Keratinocyte (primary cell): ENCODE measurements at regions not wholly inside any gene's neighbourhood (a gene's known extent, or its start where the extent isn't known, plus 50 kb on each side); places are given as distances from the start of the nearest gene placed in this dataset.

ENCODE experiments used
- DNase-seq: peaks from one replicate; pipeline ENCODE4 v3.0.0-alpha.2; 2011; ENCODE audit warnings: low read depth, missing footprints, low spot score
- FAIRE-seq: peaks from 2 replicates; lab custom pipeline; 2011; peaks lifted over from hg19 to GRCh38; lab: Jason Lieb, UNC
- H2AFZ ChIP-seq: 2 replicates; pipeline ENCODE4 v1.6.0; 2012; ENCODE audit warnings: low read length, control low read depth, inconsistent platforms; ENCODE audit not compliant: control insufficient read depth
- H3K27ac ChIP-seq: 2 replicates; pipeline ENCODE4 v1.5.1; 2011; ENCODE audit warnings: low read length; ENCODE audit not compliant: control insufficient read depth, insufficient read depth
- H3K27me3 ChIP-seq: 3 replicates; pipeline ENCODE4 v1.6.0; 2011; ENCODE audit warnings: low read length; ENCODE audit not compliant: control insufficient read depth, insufficient read depth; ENCODE audit errors: extremely low read depth
- H3K36me3 ChIP-seq, 2 experiments: 2 replicates in 1 of 2; 3 replicates in 1 of 2; pipeline ENCODE4 v1.5.1; 2011; ENCODE audit warnings: low read length in 2 of 2, mild to moderate bottlenecking in 1 of 2; ENCODE audit not compliant: control insufficient read depth in 2 of 2, insufficient read depth in 2 of 2; ENCODE audit errors: extremely low read depth in 1 of 2
- H3K4me1 ChIP-seq: 3 replicates; pipeline ENCODE4 v1.5.1; 2011; ENCODE audit warnings: low read length; ENCODE audit not compliant: control insufficient read depth, insufficient read depth; ENCODE audit errors: extremely low read depth
- H3K4me2 ChIP-seq: 3 replicates; pipeline ENCODE4 v1.6.0; 2011; ENCODE audit warnings: low read depth, low read length; ENCODE audit not compliant: control insufficient read depth, insufficient read depth; ENCODE audit errors: extremely low read depth
- H3K4me3 ChIP-seq, 3 experiments: fragments of 200-600 bp in 1 of 3; sonication (generic) in 1 of 3; 2 replicates in 2 of 3; 3 replicates in 1 of 3; pipeline ENCODE4 v1.5.1; 2011 to 2016; ENCODE audit warnings: low read length in 3 of 3, mild to moderate bottlenecking in 3 of 3, control low read depth in 2 of 3, inconsistent platforms in 1 of 3, low read depth in 1 of 3, mixed read lengths in 1 of 3, mixed run types in 1 of 3, moderate library complexity in 1 of 3; ENCODE audit not compliant: control insufficient read depth in 2 of 3, insufficient read depth in 2 of 3; ENCODE audit errors: extremely low read depth in 1 of 3
- H3K79me2 ChIP-seq: 2 replicates; pipeline ENCODE4 v1.6.0; 2012; ENCODE audit warnings: low read length; ENCODE audit not compliant: control insufficient read depth, insufficient read depth
- H3K9ac ChIP-seq: 3 replicates; pipeline ENCODE4 v1.6.0; 2011; ENCODE audit warnings: low read length; ENCODE audit not compliant: control insufficient read depth, insufficient read depth; ENCODE audit errors: extremely low read depth
- H3K9me1 ChIP-seq: 3 replicates; pipeline ENCODE4 v1.6.0; 2011; ENCODE audit warnings: low read length; ENCODE audit not compliant: control insufficient read depth, insufficient read depth; ENCODE audit errors: extremely low read depth
- H3K9me3 ChIP-seq: 2 replicates; pipeline ENCODE4 v1.5.1; 2012; ENCODE audit warnings: low read depth, low read length; ENCODE audit not compliant: control insufficient read depth
- H4K20me1 ChIP-seq: 3 replicates; pipeline ENCODE4 v1.6.0; 2011; ENCODE audit warnings: low read length; ENCODE audit not compliant: control insufficient read depth, insufficient read depth; ENCODE audit errors: extremely low read depth
- EZH2 ChIP-seq: IDR thresholded peaks from one replicate; pipeline ENCODE4 v1.6.1; 2012; ENCODE audit warnings: inconsistent platforms, mild to moderate bottlenecking, low read length, moderate library complexity
- dilution Hi-C: fragments of 300-500 bp; cut with MboI; formaldehyde crosslinking; loops from one replicate; pipeline ENCODE4 v1.7.0; 2020; ENCODE audit warnings: low sequenced_read_pairs; ENCODE audit not compliant: extremely low pct_ligation_motif_present
- TF ChIP-seq, protein P1 (sequence below), 3 experiments: IDR thresholded peaks in 1 of 3; conservative IDR thresholded peaks in 1 of 3; optimal IDR thresholded peaks in 1 of 3; 2 replicates in 2 of 3; 3 replicates in 1 of 3; pipeline versions ENCODE3 to v1.5.1; 2011; ENCODE audit warnings: low read length in 3 of 3, mild to moderate bottlenecking in 3 of 3, moderate library complexity in 2 of 3, control low read depth in 1 of 3, inconsistent platforms in 1 of 3; ENCODE audit not compliant: insufficient read depth in 2 of 3; ENCODE audit errors: extremely low read depth in 1 of 3

DNA sequence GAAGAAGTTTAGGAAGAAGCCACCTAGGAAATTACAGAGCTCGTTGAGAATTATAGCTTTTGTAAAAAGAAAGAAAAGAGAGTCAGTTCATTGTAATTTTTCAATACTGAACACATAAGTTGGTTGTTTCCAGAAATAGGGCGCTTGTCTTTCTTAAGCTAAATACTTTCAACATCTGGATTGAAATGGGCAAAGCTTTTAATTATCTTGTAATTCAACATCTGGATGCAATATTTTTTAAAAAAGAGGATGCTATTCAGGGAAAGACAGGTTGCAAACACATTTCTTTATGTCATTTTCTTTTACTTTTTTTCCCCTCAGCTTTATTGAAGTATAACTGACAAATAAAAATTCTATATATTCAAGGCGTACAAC lies 100.7 kb upstream of the TRPC7 start:
- Histone ChIP-seq H3K36me3 (no peaks in the 10 kb centered on the region), H3K27ac (no peak overlapping the region), H4K20me1 (no peaks in the 10 kb centered on the region), H3K27me3 (no peaks in the 10 kb centered on the region), H2AFZ (no peak overlapping the region), H3K4me1 (no peaks in the 10 kb centered on the region), H3K9me1 (no peaks in the 10 kb centered on the region), H3K9me3 (no peaks in the 10 kb centered on the region), H3K79me2 (no peaks in the 10 kb centered on the region), H3K4me2 (no peak overlapping the region), H3K9ac (no peak overlapping the region), H3K4me3 (no peak overlapping the region)
- dilution Hi-C loops, result no loop called here
- DNase-seq, result no peak
- FAIRE-seq, result no peak
- TF ChIP-seq EZH2, result no peak
- TF ChIP-seq, protein P1, sequence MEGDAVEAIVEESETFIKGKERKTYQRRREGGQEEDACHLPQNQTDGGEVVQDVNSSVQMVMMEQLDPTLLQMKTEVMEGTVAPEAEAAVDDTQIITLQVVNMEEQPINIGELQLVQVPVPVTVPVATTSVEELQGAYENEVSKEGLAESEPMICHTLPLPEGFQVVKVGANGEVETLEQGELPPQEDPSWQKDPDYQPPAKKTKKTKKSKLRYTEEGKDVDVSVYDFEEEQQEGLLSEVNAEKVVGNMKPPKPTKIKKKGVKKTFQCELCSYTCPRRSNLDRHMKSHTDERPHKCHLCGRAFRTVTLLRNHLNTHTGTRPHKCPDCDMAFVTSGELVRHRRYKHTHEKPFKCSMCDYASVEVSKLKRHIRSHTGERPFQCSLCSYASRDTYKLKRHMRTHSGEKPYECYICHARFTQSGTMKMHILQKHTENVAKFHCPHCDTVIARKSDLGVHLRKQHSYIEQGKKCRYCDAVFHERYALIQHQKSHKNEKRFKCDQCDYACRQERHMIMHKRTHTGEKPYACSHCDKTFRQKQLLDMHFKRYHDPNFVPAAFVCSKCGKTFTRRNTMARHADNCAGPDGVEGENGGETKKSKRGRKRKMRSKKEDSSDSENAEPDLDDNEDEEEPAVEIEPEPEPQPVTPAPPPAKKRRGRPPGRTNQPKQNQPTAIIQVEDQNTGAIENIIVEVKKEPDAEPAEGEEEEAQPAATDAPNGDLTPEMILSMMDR (optimal IDR thresholded peaks at IDR 0.05 in 1 of 3, IDR thresholded peaks at IDR 0.05 in 1 of 3, conservative IDR thresholded peaks at IDR 0.05 in 1 of 3; ENCODE audit: extremely low read depth in 1 of 3, insufficient read depth in 2 of 3, low read length in 3 of 3), result no peak

DNA sequence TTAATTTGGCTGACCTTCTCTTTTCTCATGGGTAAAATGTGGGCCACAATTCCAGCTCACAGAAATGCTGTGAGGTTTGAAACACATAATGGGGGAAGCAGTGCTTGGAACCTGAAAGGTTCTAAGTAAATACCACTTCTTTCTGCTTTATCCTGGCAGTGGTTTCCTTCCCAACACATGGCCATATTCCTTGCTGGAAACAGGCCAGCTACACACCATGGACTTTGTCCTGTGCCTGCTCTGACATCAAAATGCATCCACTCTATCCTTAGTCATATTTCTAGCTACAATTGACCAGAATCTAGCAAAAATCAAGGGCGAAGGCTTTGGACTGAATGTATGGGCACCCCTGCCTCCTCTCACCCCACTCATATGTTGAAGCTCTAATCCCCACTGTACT lies 93.1 kb upstream of the TRPC7 start:
- Histone ChIP-seq H3K79me2 (no peaks in the 10 kb centered on the region), H3K9ac (no peak overlapping the region), H3K9me3 (no peaks in the 10 kb centered on the region), H3K27ac (no peak overlapping the region), H3K27me3 (no peaks in the 10 kb centered on the region), H3K36me3 (no peaks in the 10 kb centered on the region), H2AFZ (no peak overlapping the region), H4K20me1 (no peaks in the 10 kb centered on the region), H3K4me3 (no peak overlapping the region), H3K4me2 (no peak overlapping the region), H3K4me1 (no peaks in the 10 kb centered on the region), H3K9me1 (no peaks in the 10 kb centered on the region)
- dilution Hi-C loops, result no loop called here
- TF ChIP-seq, protein P1 (optimal IDR thresholded peaks at IDR 0.05 in 1 of 3, IDR thresholded peaks at IDR 0.05 in 1 of 3, conservative IDR thresholded peaks at IDR 0.05 in 1 of 3; ENCODE audit: extremely low read depth in 1 of 3, insufficient read depth in 2 of 3, low read length in 3 of 3), result no peak
- no peak for TF ChIP-seq EZH2
- DNase-seq (no peak), FAIRE-seq (no peak)
